NCI-H2171 (cell line): ENCODE measurements at regions not wholly inside any gene's neighbourhood (a gene's known extent, or its start where the extent isn't known, plus 50 kb on each side); places are given as distances from the start of the nearest gene placed in this dataset.

Experiments
- DNase-seq: peaks from one replicate; lab custom pipeline; 2025; lab: John Stamatoyannopoulos, UW

- no peak for DNase-seq
These were observed 165.7 kb upstream of the FN1 start for GRCh38 chr2:215601526-215601925.

DNA sequence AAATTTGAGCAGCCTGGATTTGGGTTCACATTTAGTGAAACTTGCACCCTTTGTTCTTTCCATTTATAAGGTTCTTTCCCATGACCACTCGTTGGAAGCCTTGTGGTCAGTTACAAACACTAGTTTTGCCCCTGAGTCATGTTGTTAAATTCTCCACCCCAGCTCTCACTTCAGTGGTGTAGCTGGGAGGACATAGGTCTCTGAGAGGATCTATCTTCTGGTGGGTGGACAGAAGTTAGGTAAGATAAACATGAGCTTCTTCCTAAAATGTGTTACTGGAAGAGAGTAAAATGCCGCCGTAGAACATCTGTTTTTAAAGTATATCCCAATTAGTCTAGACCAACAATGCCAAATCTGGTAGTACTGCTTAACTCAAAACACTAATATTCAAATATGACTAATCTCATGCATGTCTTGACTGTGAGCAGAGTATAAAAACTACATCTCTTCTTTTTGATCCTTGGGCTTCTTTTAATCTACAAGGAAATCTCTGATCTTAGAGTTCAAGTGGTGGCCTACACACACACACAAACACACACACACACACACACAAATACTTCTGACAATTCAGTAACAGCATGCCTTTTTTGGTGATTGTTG, 162.6 kb upstream of the FN1 start:
- no peak for DNase-seq

DNA sequence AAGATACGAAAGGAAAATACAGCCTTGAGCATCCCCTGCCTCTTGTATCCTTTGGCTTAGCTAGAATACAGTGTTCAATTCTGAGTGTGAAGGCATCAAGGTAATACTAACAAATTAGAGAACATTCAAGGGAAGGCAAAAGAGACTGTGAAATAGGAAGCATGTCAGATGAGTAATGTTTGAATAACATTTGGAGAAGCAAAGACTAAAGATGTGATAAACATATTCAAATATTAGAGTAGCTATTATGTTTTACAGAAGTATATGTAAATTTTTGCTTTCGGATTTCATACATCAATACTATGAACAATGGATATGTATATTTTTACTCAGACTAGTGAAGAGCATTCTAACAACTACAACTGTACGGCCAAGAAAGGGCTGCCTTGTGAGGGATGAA, 161.7 kb upstream of the FN1 start:
- DNase-seq: no peak

GRCh38 chr2:215594766-215595165, 158.9 kb upstream of the FN1 start:
- no peak for DNase-seq

DNA sequence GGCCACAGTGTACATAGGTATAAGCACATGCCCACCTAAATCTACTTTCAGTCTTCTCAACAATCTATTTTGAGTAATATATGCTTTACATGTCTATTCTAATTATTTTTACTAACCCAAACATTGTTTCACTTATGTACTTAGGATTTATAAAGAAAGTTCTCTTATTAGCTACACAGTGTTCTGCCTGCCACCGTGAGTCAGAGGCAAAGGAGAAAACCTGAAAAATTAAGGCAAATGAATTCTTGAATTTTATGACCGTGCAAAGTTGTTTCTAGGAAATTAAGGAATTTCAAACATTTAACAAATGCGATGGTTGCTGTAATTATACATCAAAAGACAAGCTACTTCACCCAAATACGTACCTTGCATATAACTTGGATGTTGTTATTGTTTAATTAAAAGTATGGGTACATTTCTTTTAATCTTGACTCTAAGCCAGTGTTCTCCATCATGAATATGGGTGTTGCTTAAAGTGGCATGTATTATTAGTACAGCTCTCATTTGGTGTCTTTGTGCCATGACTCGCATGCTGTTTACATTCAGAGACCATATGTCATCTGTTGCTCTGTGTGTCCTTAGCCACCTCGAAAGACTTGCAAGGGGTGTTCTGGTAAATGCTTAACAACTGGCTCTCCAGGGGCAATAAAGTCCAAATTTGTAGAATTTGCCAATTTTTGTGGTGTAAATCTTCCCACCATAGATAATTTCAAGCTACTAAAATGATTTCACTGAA, 154.3 kb upstream of the FN1 start:
- peak; percentile 54 for DNase-seq

DNA sequence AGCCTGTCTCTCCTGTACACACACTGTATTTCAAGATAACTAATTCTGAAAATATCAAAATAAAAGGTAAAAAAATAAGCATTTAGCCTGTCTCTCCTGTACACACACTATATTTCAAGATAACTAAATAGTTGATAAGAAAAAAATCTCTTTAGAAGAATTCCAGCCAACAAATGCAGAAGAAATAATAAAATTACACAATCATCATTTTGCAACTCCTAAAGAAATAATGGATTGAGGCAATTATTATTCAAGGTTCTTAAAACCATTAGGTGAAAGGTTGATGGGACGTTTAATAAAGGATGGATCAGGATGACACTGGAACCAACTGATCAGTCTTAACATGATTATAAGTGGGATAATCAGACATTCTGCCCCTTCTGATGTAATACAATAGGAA, 148.0 kb upstream of the FN1 start:
- DNase-seq: no peak

GRCh38 chr2:215579809-215580208, 143.9 kb upstream of the FN1 start:
- DNase-seq: peak; percentile 35

DNA sequence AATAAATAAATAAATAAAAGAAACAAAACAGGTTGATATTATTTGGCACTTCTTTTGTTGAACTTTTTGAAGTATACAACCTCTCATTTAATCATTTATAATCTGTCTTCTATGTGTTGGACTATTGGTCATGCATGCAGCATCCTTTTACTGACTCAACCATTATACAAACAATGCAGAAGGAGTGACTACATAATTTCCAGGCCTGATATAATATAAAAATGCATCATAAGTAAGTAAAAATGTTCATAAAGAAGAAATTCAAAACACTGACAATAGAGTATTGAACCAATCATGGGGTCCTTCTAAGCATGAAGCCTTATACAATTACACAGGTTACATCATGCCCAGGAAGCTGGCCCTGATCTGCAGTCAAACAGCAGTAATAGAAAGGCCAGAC, 141.5 kb upstream of the FN1 start:
- DNase-seq: no peak

DNA sequence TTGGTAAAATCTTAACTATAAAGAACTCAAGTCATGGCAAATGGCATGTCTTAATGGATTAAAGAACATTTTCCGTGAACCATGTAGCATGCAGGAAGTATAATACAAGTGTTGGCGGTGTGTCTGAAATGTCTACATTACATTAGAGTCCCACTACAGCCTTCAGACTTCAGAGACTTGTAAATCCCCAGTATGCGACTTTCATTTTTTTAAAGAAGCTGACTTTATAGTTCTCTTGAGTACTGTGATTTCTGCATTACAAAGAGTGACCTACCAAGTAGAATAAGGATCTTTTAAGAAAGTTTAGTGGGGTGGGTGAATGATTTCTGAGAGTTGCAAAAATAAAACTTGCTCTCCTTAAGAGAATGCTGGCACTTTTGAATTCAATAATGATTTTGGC, 140.7 kb upstream of the FN1 start:
- no peak for DNase-seq

GRCh38 chr2:215573496-215573895, 137.6 kb upstream of the FN1 start:
- DNase-seq: no peak

DNA sequence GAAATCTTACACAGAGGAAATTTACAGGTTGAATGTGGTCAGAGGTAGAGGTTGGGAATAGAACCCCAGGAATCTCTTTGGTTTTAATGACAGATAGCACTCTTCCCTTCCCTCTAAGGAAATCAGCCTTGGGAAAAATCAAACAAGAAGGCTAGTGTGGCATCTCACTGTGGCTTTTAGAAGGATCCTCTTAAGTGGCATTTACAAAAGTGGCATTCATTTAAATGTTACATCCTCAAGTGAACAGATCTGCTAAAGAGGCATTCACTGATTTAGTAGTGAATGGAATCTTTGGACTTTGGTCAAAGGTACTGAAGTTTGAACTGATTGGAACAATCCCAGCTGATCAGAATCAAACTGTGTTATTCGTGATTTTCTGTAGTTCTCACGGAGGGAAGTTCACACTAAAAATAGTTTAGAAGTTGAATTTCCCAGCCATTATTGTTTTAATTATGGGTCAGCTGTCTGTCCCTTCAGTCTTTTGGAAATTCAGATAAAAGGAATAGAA, 136.5 kb upstream of the FN1 start:
- DNase-seq: no peak

- DNase-seq: no peak
These were observed 135.8 kb upstream of the FN1 start for GRCh38 chr2:215571689-215572088.

GRCh38 chr2:215567504-215567903, 131.6 kb upstream of the FN1 start:
- no peak for DNase-seq

DNA sequence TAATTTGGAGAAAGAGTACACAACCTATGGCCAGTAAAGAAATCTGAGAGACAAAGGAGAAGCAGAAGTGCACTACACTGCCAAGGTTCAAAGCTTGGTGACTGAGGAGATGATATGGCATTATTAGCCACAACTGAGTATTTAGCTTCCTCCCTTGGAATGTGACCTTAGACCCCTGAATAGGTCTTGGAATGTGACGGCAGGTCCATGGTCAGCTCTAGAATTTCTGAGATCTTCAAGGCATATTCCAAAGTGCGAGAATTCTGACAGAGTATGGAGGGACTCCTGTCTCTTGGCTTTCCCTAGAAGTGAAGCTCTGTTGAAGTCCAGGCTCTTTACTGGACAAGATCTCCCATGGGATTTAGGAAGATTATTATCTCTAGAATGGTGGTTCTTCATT, 130.0 kb upstream of the FN1 start:
- no peak for DNase-seq

GRCh38 chr2:215557701-215558100, 121.8 kb upstream of the FN1 start:
- DNase-seq: no peak

DNA sequence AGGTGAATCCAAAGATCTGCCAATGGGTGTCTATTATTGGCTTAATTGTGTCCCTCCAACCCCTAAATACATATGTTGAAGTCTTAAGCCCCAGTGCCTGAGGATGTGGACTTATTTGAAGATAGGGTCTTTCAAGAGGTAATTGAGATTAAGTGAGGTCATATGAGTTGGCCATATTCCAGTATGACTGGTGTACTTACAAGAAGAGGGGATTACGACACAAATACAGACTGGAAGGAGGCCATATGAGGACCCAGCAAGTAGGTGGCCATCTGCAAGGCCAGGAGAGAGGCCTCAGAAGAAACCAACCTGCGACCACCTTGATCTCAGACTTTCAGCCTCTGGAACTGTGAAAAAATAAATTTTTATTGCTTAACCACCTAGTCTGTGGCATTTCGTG, 121.1 kb upstream of the FN1 start:
- DNase-seq: no peak

DNA sequence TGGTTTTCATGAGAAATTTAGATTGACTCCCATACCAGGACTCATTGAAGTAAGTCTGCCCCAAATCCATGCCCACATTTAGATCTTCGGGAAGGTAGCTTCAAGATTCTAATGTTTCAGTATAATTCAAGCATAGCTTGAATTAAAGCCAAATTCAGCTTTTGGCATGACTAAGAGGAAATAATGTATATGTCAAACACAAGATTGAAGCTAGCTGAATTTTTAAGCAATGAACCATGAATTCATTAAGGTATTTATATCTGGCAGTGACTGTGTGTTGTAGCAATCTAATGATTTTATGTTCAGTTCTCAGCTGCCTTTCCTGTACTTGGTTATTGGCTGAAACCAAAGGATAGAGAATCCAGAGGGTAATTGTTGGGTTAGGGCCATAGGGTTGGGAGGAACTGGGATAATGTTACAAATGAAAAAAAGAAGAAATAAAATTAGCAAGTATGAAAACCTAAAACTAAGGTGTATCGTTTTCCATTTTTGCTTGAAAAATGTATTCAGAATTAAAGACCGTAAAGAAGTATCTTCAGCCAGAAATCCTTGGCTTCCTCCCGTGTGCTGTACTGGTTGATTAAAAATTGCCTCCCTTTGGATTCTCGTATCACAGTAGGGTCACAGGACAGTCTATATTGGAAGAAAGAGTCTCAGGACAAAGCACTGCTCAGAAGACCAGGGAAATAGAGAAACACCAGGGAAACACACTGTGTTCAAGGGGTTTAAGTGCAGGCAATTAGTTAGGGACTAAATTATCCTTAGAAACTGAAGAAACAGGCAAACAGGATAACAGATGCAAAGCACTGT, 119.0 kb upstream of the FN1 start:
- no peak for DNase-seq

- DNase-seq: no peak
These were observed 118.1 kb upstream of the FN1 start for GRCh38 chr2:215553946-215554345.

GRCh38 chr2:215552144-215552580, 116.3 kb upstream of the FN1 start:
- DNase-seq: no peak

GRCh38 chr2:215550331-215550730, 114.5 kb upstream of the FN1 start:
- no peak for DNase-seq

- DNase-seq: no peak
These were observed 112.8 kb upstream of the FN1 start for GRCh38 chr2:215548714-215549113.

GRCh38 chr2:215542690-215543089, 106.8 kb upstream of the FN1 start:
- DNase-seq: no peak

DNA sequence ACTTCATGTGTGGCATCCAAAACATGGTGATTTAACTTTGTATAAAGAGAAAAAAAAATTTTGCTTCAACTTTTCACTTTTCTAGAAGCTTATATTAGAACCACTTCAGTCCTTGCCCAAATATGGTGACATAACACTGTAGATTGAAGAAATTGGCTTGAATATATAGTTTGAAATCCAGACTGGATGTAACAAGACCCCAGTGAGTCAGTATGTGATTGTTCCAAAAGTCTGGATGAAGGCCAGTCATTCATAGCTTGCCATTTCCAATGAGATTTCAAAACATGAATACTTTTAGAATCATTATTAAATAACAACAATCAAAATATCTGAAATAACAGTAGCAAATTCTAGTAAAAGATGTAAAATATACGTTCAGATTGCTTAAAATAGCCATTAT, 104.8 kb upstream of the FN1 start:
- no peak for DNase-seq
